ENCODE measurements at regions not wholly inside any gene's neighbourhood (a gene's known extent, or its start where the extent isn't known, plus 50 kb on each side); places are given as distances from the start of the nearest gene placed in this dataset.

DNA sequence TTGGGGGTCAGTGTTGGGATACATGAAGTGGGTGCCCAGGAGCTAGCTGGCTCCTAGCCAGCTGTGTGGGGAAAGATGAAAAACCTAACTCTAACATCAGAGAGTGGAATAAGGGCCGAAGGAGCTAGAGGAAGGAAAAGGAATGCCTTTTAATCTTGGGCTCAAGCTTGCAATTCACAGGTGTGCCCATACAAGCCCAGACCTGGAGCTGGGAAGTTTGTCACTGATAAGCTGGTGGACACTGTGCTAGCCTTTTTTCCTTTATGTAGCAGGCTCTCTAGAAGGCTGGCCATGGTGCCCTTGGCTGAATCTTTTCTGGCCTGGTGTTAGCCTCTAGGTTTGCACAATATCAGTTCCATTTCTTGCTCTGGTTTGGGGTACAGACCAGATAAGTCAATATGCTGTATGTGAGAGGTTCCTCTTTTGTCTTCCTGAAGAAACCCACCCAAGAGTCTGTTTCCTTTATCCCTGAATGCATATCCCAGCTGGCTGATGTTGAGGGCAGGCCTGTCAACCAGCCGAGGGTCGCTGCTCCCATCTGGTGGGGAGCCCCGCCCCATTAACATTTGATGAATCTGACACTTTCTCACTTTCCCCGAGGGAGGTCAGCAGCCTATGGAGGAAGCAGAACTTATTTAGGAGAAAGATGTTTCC is 92.4 kb upstream of the CXCL14 start:
- TF ChIP-seq EGR1 (IDR thresholded peaks at IDR 0.05; ENCODE audit: borderline replicate concordance in 1 of 2, low read depth in 2 of 2, low read length in 2 of 2) (no peak), PBX3 (IDR thresholded peaks at IDR 0.05; ENCODE audit: insufficient replicate concordance, low read depth, low read length) (no peak), BRCA1 (IDR thresholded peaks at IDR 0.05; ENCODE audit: low read depth, low read length) (no peak), PAX5 (IDR thresholded peaks at IDR 0.05; ENCODE audit: borderline replicate concordance, low read depth, low read length) (no peak), CBX3 (IDR thresholded peaks at IDR 0.05; ENCODE audit: borderline replicate concordance, low read depth) (no peak), E4F1 (IDR thresholded peaks at IDR 0.05; ENCODE audit: borderline replicate concordance, partially characterized antibody) (no peak)
- TF ChIP-seq, protein P1, sequence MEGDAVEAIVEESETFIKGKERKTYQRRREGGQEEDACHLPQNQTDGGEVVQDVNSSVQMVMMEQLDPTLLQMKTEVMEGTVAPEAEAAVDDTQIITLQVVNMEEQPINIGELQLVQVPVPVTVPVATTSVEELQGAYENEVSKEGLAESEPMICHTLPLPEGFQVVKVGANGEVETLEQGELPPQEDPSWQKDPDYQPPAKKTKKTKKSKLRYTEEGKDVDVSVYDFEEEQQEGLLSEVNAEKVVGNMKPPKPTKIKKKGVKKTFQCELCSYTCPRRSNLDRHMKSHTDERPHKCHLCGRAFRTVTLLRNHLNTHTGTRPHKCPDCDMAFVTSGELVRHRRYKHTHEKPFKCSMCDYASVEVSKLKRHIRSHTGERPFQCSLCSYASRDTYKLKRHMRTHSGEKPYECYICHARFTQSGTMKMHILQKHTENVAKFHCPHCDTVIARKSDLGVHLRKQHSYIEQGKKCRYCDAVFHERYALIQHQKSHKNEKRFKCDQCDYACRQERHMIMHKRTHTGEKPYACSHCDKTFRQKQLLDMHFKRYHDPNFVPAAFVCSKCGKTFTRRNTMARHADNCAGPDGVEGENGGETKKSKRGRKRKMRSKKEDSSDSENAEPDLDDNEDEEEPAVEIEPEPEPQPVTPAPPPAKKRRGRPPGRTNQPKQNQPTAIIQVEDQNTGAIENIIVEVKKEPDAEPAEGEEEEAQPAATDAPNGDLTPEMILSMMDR (IDR thresholded peaks at IDR 0.05 in 2 of 3, conservative IDR thresholded peaks at IDR 0.05 in 1 of 3; ENCODE audit: control insufficient read depth in 2 of 3, extremely low read depth in 1 of 3, insufficient read depth in 1 of 3, low read depth in 3 of 3, low read length in 3 of 3): no peak

All from GM12878 (cell line).